H1 (cell line): ENCODE measurements at regions not wholly inside any gene's neighbourhood (a gene's known extent, or its start where the extent isn't known, plus 50 kb on each side); places are given as distances from the start of the nearest gene placed in this dataset.

Experiments
- CTBP2 ChIP-seq: IDR thresholded peaks from 2 replicates; pipeline ENCODE4 v1.7.0; 2011; ENCODE audit warnings: borderline replicate concordance, mild to moderate bottlenecking, moderate library complexity, mixed read lengths, low read length; ENCODE audit not compliant: insufficient read depth, insufficient read length
- EP300 ChIP-seq, 2 experiments: IDR thresholded peaks; 1 replicate in 1 of 2; 2 replicates in 1 of 2; pipeline ENCODE4 v1.6.1; 2011 to 2012; ENCODE audit warnings: low read depth in 2 of 2, low read length in 2 of 2, mild to moderate bottlenecking in 2 of 2, borderline replicate concordance in 1 of 2, inconsistent platforms in 1 of 2, moderate library complexity in 1 of 2
- KDM4A ChIP-seq: IDR thresholded peaks from one replicate; pipeline ENCODE4 v1.7.1; 2012; ENCODE audit warnings: low read depth, mild to moderate bottlenecking, moderate library complexity, low read length, inconsistent platforms; ENCODE audit not compliant: severe bottlenecking
- PHF8 ChIP-seq: fragments of 200-600 bp; sonication (generic); conservative IDR thresholded peaks from 2 replicates; pipeline ENCODE4 v1.7.1; 2012; ENCODE audit warnings: low read depth, mild to moderate bottlenecking, inconsistent platforms, low read length, moderate library complexity
- SUZ12 ChIP-seq: fragments of 200-600 bp; sonication (generic); IDR thresholded peaks from 2 replicates; pipeline ENCODE4 v1.6.1; 2012; ENCODE audit warnings: mild to moderate bottlenecking, inconsistent platforms, low read length, moderate library complexity, mixed read lengths

GRCh38 chr14:98949481-98950135, 322.4 kb downstream of the BCL11B start (continued):
- no peak for TF ChIP-seq EP300 (IDR thresholded peaks at IDR 0.05; ENCODE audit: borderline replicate concordance in 1 of 2, low read depth in 2 of 2, low read length in 2 of 2)
- no peak for TF ChIP-seq SUZ12
- TF ChIP-seq CTBP2, result no peak
- TF ChIP-seq KDM4A, result no peak
- no peak for TF ChIP-seq PHF8
